ENCODE measurements at regions not wholly inside any gene's neighbourhood (a gene's known extent, or its start where the extent isn't known, plus 50 kb on each side); places are given as distances from the start of the nearest gene placed in this dataset.

- H3K4me1 ChIP-seq (ENCODE audit: control insufficient read depth in 2 of 3, insufficient read depth in 2 of 3, low read depth in 1 of 3, low read length in 3 of 3) = no peaks in the 10 kb centered on the region
- DNase-seq (no peak), FAIRE-seq (no peak)
- H3K36me3 ChIP-seq (ENCODE audit: control insufficient read depth in 2 of 3, insufficient read depth in 3 of 3, low read length in 3 of 3) = no peaks in the 10 kb centered on the region
- H3K27me3 ChIP-seq (ENCODE audit: control insufficient read depth, insufficient read depth, low read length) = no peaks in the 10 kb centered on the region
- TF ChIP-seq CTCF (IDR thresholded peaks at IDR 0.05; ENCODE audit: borderline replicate concordance, extremely low read depth, insufficient read depth) = no peak
- intact Hi-C loops (cut with DNase I) = no loop called here
- no peak overlapping the region for H3K4me3 ChIP-seq (ENCODE audit: low read length in 3 of 3)
- no peaks in the 10 kb centered on the region for H3K9me3 ChIP-seq (ENCODE audit: control insufficient read depth in 2 of 3, insufficient read depth in 1 of 3, low read length in 3 of 3)
- H3K9ac ChIP-seq (ENCODE audit: low read length in 3 of 3) = no peak overlapping the region
- no peak overlapping the region for H3K27ac ChIP-seq (ENCODE audit: low read depth in 2 of 2, low read length in 2 of 2)
These were observed 96.2 kb downstream of the TENT5A start for GRCh38 chr6:81656231-81656630.

GRCh38 chr6:81655696-81656095 is 96.8 kb downstream of the TENT5A start:
- no peaks in the 10 kb centered on the region for H3K36me3 ChIP-seq (ENCODE audit: control insufficient read depth in 2 of 3, insufficient read depth in 3 of 3, low read length in 3 of 3)
- no peak for FAIRE-seq
- no peak overlapping the region for H3K4me3 ChIP-seq (ENCODE audit: low read length in 3 of 3)
- DNase-seq = no peak
- intact Hi-C loops (cut with DNase I) = no loop called here
- H3K27ac ChIP-seq (ENCODE audit: low read depth in 2 of 2, low read length in 2 of 2) = no peak overlapping the region
- H3K27me3 ChIP-seq (ENCODE audit: control insufficient read depth, insufficient read depth, low read length) = no peaks in the 10 kb centered on the region
- no peaks in the 10 kb centered on the region for H3K9me3 ChIP-seq (ENCODE audit: control insufficient read depth in 2 of 3, insufficient read depth in 1 of 3, low read length in 3 of 3)
- no peaks in the 10 kb centered on the region for H3K4me1 ChIP-seq (ENCODE audit: control insufficient read depth in 2 of 3, insufficient read depth in 2 of 3, low read depth in 1 of 3, low read length in 3 of 3)
- H3K9ac ChIP-seq (ENCODE audit: low read length in 3 of 3) = no peak overlapping the region
- no peak for TF ChIP-seq CTCF (IDR thresholded peaks at IDR 0.05; ENCODE audit: borderline replicate concordance, extremely low read depth, insufficient read depth)

GRCh38 chr6:81648502-81648901 is 104.0 kb downstream of the TENT5A start:
- no peaks in the 10 kb centered on the region for H3K9me3 ChIP-seq (ENCODE audit: control insufficient read depth in 2 of 3, insufficient read depth in 1 of 3, low read length in 3 of 3)
- no peak for FAIRE-seq
- no peaks in the 10 kb centered on the region for H3K27me3 ChIP-seq (ENCODE audit: control insufficient read depth, insufficient read depth, low read length)
- no peak overlapping the region for H3K4me3 ChIP-seq (ENCODE audit: low read length in 3 of 3)
- TF ChIP-seq CTCF (IDR thresholded peaks at IDR 0.05; ENCODE audit: borderline replicate concordance, extremely low read depth, insufficient read depth) = no peak
- no peak overlapping the region for H3K27ac ChIP-seq (ENCODE audit: low read depth in 2 of 2, low read length in 2 of 2)
- H3K4me1 ChIP-seq (ENCODE audit: control insufficient read depth in 2 of 3, insufficient read depth in 2 of 3, low read depth in 1 of 3, low read length in 3 of 3) = no peaks in the 10 kb centered on the region
- H3K36me3 ChIP-seq (ENCODE audit: control insufficient read depth in 2 of 3, insufficient read depth in 3 of 3, low read length in 3 of 3) = no peaks in the 10 kb centered on the region
- H3K9ac ChIP-seq (ENCODE audit: low read length in 3 of 3) = no peak overlapping the region
- DNase-seq = no peak
- intact Hi-C loops (cut with DNase I) = no loop called here

- Histone ChIP-seq H3K4me3 (ENCODE audit: low read length in 3 of 3) (no peak overlapping the region), H3K36me3 (ENCODE audit: control insufficient read depth in 2 of 3, insufficient read depth in 3 of 3, low read length in 3 of 3) (no peaks in the 10 kb centered on the region), H3K27me3 (ENCODE audit: control insufficient read depth, insufficient read depth, low read length) (no peaks in the 10 kb centered on the region), H3K27ac (ENCODE audit: low read depth in 2 of 2, low read length in 2 of 2) (no peak overlapping the region), H3K4me1 (ENCODE audit: control insufficient read depth in 2 of 3, insufficient read depth in 2 of 3, low read depth in 1 of 3, low read length in 3 of 3) (no peaks in the 10 kb centered on the region), H3K9me3 (ENCODE audit: control insufficient read depth in 2 of 3, insufficient read depth in 1 of 3, low read length in 3 of 3) (peaks cover 0 to 5% (median 0%) of the 10 kb centered on the region in 3 donors), H3K9ac (ENCODE audit: low read length in 3 of 3) (no peak overlapping the region)
- TF ChIP-seq CTCF (IDR thresholded peaks at IDR 0.05; ENCODE audit: borderline replicate concordance, extremely low read depth, insufficient read depth) = no peak
- no peak for DNase-seq
- no peak for FAIRE-seq
- intact Hi-C loops (cut with DNase I) = no loop called here
These were observed 109.3 kb downstream of the TENT5A start for GRCh38 chr6:81643156-81643555.

All from kidney (tissue), 13 donors.